ENCODE measurements at regions not wholly inside any gene's neighbourhood (a gene's known extent, or its start where the extent isn't known, plus 50 kb on each side); places are given as distances from the start of the nearest gene placed in this dataset.

- no peak for DNase-seq (ENCODE audit: low read depth)
- TF ChIP-seq, protein P1, sequence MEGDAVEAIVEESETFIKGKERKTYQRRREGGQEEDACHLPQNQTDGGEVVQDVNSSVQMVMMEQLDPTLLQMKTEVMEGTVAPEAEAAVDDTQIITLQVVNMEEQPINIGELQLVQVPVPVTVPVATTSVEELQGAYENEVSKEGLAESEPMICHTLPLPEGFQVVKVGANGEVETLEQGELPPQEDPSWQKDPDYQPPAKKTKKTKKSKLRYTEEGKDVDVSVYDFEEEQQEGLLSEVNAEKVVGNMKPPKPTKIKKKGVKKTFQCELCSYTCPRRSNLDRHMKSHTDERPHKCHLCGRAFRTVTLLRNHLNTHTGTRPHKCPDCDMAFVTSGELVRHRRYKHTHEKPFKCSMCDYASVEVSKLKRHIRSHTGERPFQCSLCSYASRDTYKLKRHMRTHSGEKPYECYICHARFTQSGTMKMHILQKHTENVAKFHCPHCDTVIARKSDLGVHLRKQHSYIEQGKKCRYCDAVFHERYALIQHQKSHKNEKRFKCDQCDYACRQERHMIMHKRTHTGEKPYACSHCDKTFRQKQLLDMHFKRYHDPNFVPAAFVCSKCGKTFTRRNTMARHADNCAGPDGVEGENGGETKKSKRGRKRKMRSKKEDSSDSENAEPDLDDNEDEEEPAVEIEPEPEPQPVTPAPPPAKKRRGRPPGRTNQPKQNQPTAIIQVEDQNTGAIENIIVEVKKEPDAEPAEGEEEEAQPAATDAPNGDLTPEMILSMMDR (conservative IDR thresholded peaks at IDR 0.05; ENCODE audit: low read length): no peak
- H3K4me3 ChIP-seq (ENCODE audit: low read length): no peak overlapping the region
These were observed 286.7 kb upstream of the SLC39A10 start for GRCh38 chr2:195370167-195370943.

DNA sequence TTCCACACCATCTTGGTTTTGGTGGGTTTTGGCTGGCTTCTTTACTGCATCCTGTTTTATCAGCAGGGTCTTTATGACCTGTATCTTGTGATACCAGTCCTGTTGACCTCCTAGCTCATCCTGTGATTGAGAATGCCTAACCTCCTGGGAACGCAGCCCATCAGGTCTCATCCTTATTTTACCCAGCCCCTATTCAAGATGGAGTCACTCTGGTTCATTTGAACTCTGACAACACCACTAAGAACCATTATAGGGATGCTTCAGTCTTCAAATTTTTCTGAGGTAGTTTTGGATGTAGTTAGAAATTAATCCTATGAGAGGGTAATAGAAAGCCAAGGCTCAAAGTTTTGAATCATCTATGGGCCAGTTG lies 287.8 kb upstream of the SLC39A10 start:
- H3K4me3 ChIP-seq (ENCODE audit: low read length): no peak overlapping the region
- no peak for DNase-seq (ENCODE audit: low read depth)
- TF ChIP-seq, protein P1 (conservative IDR thresholded peaks at IDR 0.05; ENCODE audit: low read length): no peak

- TF ChIP-seq, protein P1 (conservative IDR thresholded peaks at IDR 0.05; ENCODE audit: low read length): no peak
- H3K4me3 ChIP-seq (ENCODE audit: low read length): no peak overlapping the region
- no peak for DNase-seq (ENCODE audit: low read depth)
These were observed 288.5 kb upstream of the SLC39A10 start for GRCh38 chr2:195368249-195369217.

GRCh38 chr2:195367809-195368208 lies 289.2 kb upstream of the SLC39A10 start:
- no peak overlapping the region for H3K4me3 ChIP-seq (ENCODE audit: low read length)
- TF ChIP-seq, protein P1 (conservative IDR thresholded peaks at IDR 0.05; ENCODE audit: low read length): no peak
- no peak for DNase-seq (ENCODE audit: low read depth)

GRCh38 chr2:195364015-195364965 lies 292.7 kb upstream of the SLC39A10 start:
- TF ChIP-seq, protein P1 (conservative IDR thresholded peaks at IDR 0.05; ENCODE audit: low read length): no peak

GRCh38 chr2:195363496-195363895 lies 293.5 kb upstream of the SLC39A10 start:
- TF ChIP-seq, protein P1 (conservative IDR thresholded peaks at IDR 0.05; ENCODE audit: low read length): no peak
- no peak overlapping the region for H3K4me3 ChIP-seq (ENCODE audit: low read length)
- peak; percentile 22 for DNase-seq (ENCODE audit: low read depth)

More at GRCh38 chr2:195364015-195364965, 292.7 kb upstream of the SLC39A10 start:
- DNase-seq (ENCODE audit: low read depth): peak; percentile 23
- no peak overlapping the region for H3K4me3 ChIP-seq (ENCODE audit: low read length)
